HL-60 (cell line): ENCODE measurements at regions not wholly inside any gene's neighbourhood (a gene's known extent, or its start where the extent isn't known, plus 50 kb on each side); places are given as distances from the start of the nearest gene placed in this dataset.
A peak's percentile ranks its signal among the peaks of the same experiment; 100 is the strongest.

Experiments used
- DNase-seq, 2 experiments: peaks; one replicate each; pipeline ENCODE4 v3.0.0-alpha.2; 2010 to 2020; ENCODE audit warnings: low read depth in 1 of 2, low spot score in 1 of 2
- H3K27ac ChIP-seq: fragments of 250-450 bp; sonication (Bioruptor Pico); replicated peaks from 2 replicates; pipeline ENCODE4 v1.5.1; 2020; ENCODE audit warnings: mild to moderate bottlenecking, moderate library complexity
- H3K27me3 ChIP-seq: fragments of 250-450 bp; sonication (Bioruptor Pico); 2 replicates; pipeline ENCODE4 v1.5.1; 2021; ENCODE audit warnings: mild to moderate bottlenecking, moderate library complexity; ENCODE audit not compliant: insufficient read depth, poor library complexity, severe bottlenecking
- H3K4me3 ChIP-seq: replicated peaks from 2 replicates; pipeline ENCODE4 v1.5.1; 2011; ENCODE audit warnings: mild to moderate bottlenecking, control low read depth, low read length; ENCODE audit not compliant: insufficient read depth
- GABPA ChIP-seq: IDR thresholded peaks from 2 replicates; pipeline ENCODE4 v1.6.1; 2012; ENCODE audit warnings: low read depth
- POLR2AphosphoS5 ChIP-seq: IDR thresholded peaks from 2 replicates; pipeline ENCODE4 v1.6.1; 2012; ENCODE audit warnings: low read depth
- SPI1 ChIP-seq: IDR thresholded peaks from 2 replicates; pipeline ENCODE4 v1.6.1; 2012; ENCODE audit warnings: low read depth, mild to moderate bottlenecking, borderline replicate concordance
- TF ChIP-seq, protein P1 (sequence below): IDR thresholded peaks from one replicate; pipeline ENCODE4 v1.5.1; 2011; ENCODE audit warnings: low read length, control low read depth, inconsistent platforms; ENCODE audit not compliant: insufficient read depth
- TF ChIP-seq, protein P2 (sequence below): IDR thresholded peaks from 2 replicates; pipeline ENCODE4 v1.6.1; 2012; ENCODE audit warnings: low read depth; ENCODE audit not compliant: insufficient replicate concordance

DNA sequence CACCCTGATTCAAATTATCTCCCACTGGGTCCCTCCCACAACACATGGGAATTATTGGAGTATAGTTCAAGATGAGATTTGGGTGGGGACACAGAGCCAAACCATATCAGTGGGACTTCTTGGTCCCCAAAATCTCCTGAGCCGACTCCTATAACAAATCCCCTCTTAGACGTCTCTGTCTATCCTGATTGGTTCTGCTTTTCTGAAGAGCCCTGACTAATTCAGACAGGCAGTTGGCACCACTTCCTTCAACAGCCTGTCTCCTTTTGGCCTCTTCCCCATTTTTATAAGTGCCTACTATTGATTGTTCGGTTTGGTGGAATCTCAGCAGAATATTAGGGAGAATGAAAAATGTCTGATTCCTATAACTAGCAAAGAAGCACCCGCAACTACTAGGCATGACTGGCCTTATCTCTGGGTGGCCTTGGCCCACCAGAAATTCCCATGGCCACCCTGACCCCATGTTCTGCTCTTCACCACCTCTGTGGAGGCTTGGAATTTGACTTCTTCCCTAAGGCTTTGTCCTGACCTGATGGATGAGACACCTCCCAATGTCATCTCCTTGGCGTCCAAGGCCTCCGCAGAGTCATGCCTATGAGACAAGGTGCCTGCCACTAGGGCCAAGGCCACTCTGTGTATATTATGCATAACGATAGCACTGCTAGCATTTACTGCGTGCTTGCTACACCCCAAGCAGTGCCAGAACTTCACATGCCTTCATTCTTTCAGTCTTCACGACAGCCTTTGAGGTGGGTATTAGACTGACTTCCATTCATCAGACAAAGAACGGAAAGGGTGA lies 218.9 kb upstream of the COPS8 start:
- DNase-seq = peak in 1 of 2 experiments; percentile 23
- Histone ChIP-seq H3K27ac (no peak overlapping the region), H3K27me3 (no peaks in the 10 kb centered on the region), H3K4me3 (no peak overlapping the region)
- TF ChIP-seq POLR2AphosphoS5 = no peak
- peak; percentile 80 for TF ChIP-seq SPI1

DNA sequence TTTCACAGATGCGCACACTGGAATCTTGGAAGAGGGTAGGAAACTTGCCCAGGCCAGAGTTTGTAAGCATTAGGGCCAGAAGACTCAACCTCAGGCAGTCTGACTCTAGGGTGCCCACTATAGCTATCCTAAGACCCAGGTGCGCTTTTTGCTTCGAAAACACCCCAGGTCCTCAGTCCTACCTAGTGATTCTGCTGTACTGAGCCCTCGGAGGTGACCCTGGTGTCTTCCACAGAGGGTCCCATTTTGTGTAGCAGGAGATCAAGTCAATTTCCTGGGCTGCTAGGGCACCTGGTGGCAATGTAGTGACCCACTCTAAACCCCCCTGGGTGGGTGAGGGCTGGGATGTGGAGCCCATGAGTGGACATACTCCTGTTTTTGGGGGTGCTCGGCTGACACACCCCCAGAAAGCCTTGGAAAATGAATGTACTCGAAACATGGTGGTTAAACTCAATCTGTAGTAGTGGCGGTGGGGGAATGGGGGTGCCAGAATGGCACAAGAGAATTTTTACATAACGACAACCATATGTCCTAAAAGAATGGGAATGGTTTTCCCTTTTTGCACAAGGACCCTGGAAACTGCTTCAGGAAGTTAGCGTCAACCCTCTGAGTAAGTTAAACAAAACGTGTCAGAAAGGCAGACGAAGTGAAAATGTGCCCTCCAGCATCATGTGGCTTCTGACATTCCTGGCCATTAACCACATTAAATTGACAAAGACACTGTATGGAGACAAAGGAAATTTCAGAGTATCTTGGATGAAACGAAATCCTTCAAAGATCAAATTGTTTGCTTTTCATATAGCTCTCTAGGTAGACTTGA lies 218.0 kb upstream of the COPS8 start:
- no peak overlapping the region for H3K4me3 ChIP-seq
- no peak for DNase-seq
- no peaks in the 10 kb centered on the region for H3K27me3 ChIP-seq
- no peak for TF ChIP-seq SPI1
- no peak for TF ChIP-seq GABPA
- TF ChIP-seq, protein P1, sequence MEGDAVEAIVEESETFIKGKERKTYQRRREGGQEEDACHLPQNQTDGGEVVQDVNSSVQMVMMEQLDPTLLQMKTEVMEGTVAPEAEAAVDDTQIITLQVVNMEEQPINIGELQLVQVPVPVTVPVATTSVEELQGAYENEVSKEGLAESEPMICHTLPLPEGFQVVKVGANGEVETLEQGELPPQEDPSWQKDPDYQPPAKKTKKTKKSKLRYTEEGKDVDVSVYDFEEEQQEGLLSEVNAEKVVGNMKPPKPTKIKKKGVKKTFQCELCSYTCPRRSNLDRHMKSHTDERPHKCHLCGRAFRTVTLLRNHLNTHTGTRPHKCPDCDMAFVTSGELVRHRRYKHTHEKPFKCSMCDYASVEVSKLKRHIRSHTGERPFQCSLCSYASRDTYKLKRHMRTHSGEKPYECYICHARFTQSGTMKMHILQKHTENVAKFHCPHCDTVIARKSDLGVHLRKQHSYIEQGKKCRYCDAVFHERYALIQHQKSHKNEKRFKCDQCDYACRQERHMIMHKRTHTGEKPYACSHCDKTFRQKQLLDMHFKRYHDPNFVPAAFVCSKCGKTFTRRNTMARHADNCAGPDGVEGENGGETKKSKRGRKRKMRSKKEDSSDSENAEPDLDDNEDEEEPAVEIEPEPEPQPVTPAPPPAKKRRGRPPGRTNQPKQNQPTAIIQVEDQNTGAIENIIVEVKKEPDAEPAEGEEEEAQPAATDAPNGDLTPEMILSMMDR = no peak
- TF ChIP-seq, protein P2, sequence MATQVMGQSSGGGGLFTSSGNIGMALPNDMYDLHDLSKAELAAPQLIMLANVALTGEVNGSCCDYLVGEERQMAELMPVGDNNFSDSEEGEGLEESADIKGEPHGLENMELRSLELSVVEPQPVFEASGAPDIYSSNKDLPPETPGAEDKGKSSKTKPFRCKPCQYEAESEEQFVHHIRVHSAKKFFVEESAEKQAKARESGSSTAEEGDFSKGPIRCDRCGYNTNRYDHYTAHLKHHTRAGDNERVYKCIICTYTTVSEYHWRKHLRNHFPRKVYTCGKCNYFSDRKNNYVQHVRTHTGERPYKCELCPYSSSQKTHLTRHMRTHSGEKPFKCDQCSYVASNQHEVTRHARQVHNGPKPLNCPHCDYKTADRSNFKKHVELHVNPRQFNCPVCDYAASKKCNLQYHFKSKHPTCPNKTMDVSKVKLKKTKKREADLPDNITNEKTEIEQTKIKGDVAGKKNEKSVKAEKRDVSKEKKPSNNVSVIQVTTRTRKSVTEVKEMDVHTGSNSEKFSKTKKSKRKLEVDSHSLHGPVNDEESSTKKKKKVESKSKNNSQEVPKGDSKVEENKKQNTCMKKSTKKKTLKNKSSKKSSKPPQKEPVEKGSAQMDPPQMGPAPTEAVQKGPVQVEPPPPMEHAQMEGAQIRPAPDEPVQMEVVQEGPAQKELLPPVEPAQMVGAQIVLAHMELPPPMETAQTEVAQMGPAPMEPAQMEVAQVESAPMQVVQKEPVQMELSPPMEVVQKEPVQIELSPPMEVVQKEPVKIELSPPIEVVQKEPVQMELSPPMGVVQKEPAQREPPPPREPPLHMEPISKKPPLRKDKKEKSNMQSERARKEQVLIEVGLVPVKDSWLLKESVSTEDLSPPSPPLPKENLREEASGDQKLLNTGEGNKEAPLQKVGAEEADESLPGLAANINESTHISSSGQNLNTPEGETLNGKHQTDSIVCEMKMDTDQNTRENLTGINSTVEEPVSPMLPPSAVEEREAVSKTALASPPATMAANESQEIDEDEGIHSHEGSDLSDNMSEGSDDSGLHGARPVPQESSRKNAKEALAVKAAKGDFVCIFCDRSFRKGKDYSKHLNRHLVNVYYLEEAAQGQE = no peak
- no peak for TF ChIP-seq POLR2AphosphoS5
- no peak overlapping the region for H3K27ac ChIP-seq

DNA sequence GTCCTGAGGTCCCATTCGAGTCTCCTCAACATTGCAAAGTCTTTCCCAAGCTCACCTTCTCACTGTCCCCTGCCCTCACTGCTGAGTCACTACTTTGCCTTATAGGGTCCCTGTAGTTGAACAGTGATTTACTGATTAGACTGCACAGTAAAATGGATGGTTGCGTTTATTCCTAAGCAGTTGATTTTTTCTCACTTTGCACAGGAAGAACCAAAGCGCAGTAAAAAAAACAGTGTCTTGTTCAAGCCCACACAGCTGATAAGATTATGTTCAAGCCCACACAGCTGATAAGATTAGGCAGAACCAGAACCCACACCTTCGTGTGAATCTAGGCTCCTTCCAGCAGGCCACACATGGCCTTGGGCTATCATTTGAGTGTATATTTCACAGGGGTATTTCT lies 215.3 kb upstream of the COPS8 start:
- peaks cover 2% of the 10 kb centered on the region for H3K27me3 ChIP-seq
- H3K27ac ChIP-seq = no peak overlapping the region
- TF ChIP-seq GABPA = no peak
- no peak for TF ChIP-seq SPI1
- no peak overlapping the region for H3K4me3 ChIP-seq
- no peak for DNase-seq

DNA sequence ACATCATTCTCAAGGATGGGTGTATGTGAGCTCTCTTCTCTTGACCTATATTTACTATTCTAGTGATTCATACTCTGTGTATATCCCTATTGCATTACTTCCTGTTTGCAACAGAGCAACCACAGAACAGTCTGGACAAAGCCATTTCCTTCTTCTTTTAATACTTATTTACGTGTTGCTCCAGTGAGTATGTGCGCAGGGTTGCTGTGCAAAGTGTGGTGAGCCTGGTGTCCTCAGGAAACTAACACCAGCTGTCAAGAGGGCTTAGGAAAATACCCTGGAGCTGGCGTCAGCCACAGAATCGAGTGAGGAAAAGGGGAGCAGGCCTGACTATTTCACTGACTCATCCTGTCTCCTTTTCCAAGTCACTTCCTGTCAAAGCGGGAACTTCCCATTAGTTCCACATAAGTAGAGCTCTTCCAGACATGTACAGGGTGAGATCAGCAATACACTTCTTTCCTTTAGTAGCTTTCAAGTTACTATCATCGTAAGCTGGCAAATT lies 214.1 kb upstream of the COPS8 start:
- TF ChIP-seq POLR2AphosphoS5 (peak; percentile 91), GABPA (peak; percentile 67), SPI1 (peak; percentile 69; the same call in 1 of the 2 replicates)
- TF ChIP-seq, protein P2 = no peak
- TF ChIP-seq, protein P1 = no peak
- DNase-seq = peak; percentile 86 to 89
- Histone ChIP-seq H3K4me3 (no peak overlapping the region), H3K27ac (peak overlapping the region; percentile 30), H3K27me3 (peaks cover 2% of the 10 kb centered on the region)
